Urothelium cell line (cell line): ENCODE measurements at regions not wholly inside any gene's neighbourhood (a gene's known extent, or its start where the extent isn't known, plus 50 kb on each side); places are given as distances from the start of the nearest gene placed in this dataset.

Experiments used
- DNase-seq: peaks from one replicate; pipeline ENCODE4 v3.0.0; 2011; ENCODE audit warnings: low spot score, mixed read lengths
- FAIRE-seq: peaks from 2 replicates; lab custom pipeline; 2011; peaks lifted over from hg19 to GRCh38; lab: Jason Lieb, UNC

GRCh38 chr7:22008087-22008486 lies 62.4 kb upstream of the CDCA7L start:
- no peak for FAIRE-seq
- DNase-seq, result no peak

GRCh38 chr7:22005151-22005550 lies 59.5 kb upstream of the CDCA7L start:
- DNase-seq, result no peak
- FAIRE-seq, result no peak

DNA sequence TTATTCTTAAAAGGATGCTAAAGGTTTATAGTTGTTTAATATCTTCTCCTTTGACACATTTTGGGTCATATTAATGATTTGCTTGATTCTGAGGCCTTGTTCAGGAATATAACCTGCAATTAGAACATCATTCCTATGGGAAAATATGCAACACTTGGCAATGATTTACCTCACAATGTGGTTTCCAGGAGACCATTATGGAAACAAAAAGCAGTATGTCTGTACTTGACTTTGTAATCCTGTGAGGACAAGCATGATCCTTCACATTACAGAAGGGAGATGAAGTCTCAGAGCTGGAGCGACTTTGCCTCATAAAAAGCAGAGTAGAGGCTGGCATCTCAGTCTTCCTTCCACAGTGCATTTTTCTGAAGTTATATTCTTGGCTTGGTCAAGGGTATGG lies 57.0 kb upstream of the CDCA7L start:
- FAIRE-seq (no peak), DNase-seq (no peak)

- DNase-seq (peak; percentile 70), FAIRE-seq (no peak)
Measured at GRCh38 chr7:22001345-22002004, 55.8 kb upstream of the CDCA7L start.

- DNase-seq, result no peak
- no peak for FAIRE-seq
Measured at GRCh38 chr7:21999896-22000295, 54.2 kb upstream of the CDCA7L start.

GRCh38 chr7:21996641-21997040 lies 50.9 kb upstream of the CDCA7L start:
- no peak for DNase-seq
- no peak for FAIRE-seq
